ENCODE measurements at regions not wholly inside any gene's neighbourhood (a gene's known extent, or its start where the extent isn't known, plus 50 kb on each side); places are given as distances from the start of the nearest gene placed in this dataset.
A peak's percentile ranks its signal among the peaks of the same experiment; 100 is the strongest.

- Histone ChIP-seq H3K27me3 (ENCODE audit: control insufficient read depth, insufficient read depth, low read length) (no peaks in the 10 kb centered on the region), H3K4me3 (ENCODE audit: low read depth, low read length) (no peak overlapping the region), H3K36me3 (ENCODE audit: control insufficient read depth, insufficient read depth, low read length) (no peaks in the 10 kb centered on the region)
- DNase-seq (ENCODE audit: low read depth): peak; percentile 63
- TF ChIP-seq, protein P1, sequence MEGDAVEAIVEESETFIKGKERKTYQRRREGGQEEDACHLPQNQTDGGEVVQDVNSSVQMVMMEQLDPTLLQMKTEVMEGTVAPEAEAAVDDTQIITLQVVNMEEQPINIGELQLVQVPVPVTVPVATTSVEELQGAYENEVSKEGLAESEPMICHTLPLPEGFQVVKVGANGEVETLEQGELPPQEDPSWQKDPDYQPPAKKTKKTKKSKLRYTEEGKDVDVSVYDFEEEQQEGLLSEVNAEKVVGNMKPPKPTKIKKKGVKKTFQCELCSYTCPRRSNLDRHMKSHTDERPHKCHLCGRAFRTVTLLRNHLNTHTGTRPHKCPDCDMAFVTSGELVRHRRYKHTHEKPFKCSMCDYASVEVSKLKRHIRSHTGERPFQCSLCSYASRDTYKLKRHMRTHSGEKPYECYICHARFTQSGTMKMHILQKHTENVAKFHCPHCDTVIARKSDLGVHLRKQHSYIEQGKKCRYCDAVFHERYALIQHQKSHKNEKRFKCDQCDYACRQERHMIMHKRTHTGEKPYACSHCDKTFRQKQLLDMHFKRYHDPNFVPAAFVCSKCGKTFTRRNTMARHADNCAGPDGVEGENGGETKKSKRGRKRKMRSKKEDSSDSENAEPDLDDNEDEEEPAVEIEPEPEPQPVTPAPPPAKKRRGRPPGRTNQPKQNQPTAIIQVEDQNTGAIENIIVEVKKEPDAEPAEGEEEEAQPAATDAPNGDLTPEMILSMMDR (IDR thresholded peaks at IDR 0.05; ENCODE audit: insufficient read depth, low read length, poor library complexity, severe bottlenecking): no peak
These were observed 432.6 kb downstream of the LRIG3 start for GRCh38 chr12:58487678-58488161.

DNA sequence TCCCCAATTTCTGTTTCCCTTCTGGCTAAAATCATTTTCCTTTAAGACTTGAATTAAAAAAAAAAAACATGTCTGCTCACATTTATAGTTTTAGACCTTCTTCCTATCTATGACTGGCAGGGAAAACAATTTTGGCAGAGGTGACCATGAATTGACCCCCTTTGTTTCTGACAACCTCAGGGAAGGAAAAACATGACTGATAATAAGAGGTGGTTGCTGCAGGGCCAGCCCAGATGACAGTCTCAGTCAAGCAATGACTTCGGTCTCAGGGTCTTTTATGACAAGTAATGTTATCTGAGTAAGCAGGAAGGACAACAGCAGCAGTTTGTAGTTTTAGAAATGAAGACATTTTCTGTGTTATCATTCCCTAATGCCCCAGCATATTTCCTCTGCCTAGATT is 430.9 kb downstream of the LRIG3 start:
- no peak for DNase-seq (ENCODE audit: low read depth)
- TF ChIP-seq, protein P1 (IDR thresholded peaks at IDR 0.05; ENCODE audit: insufficient read depth, low read length, poor library complexity, severe bottlenecking): no peak
- no peak overlapping the region for H3K4me3 ChIP-seq (ENCODE audit: low read depth, low read length)
- no peaks in the 10 kb centered on the region for H3K36me3 ChIP-seq (ENCODE audit: control insufficient read depth, insufficient read depth, low read length)
- H3K27me3 ChIP-seq (ENCODE audit: control insufficient read depth, insufficient read depth, low read length): no peaks in the 10 kb centered on the region

DNA sequence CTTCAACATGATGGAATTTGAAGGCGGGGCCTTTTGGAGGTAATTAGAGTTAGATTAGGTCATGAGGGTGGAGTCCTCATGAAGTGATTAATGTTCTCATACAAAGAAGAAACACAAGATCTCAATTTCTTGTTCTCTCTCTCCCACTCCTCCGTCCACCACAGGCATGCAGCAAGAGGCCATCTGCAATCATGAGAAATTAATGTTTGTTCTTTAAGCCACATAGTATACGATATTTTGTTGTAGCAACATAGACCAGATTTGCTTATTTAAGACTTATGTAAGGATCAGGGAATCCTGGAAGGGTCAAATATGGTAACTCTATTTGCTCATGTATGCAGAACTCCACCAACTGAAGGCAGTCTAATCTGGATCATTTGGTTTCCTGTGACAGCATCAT is 429.0 kb downstream of the LRIG3 start:
- no peaks in the 10 kb centered on the region for H3K27me3 ChIP-seq (ENCODE audit: control insufficient read depth, insufficient read depth, low read length)
- H3K4me3 ChIP-seq (ENCODE audit: low read depth, low read length): no peak overlapping the region
- no peak for DNase-seq (ENCODE audit: low read depth)
- H3K36me3 ChIP-seq (ENCODE audit: control insufficient read depth, insufficient read depth, low read length): no peaks in the 10 kb centered on the region
- TF ChIP-seq, protein P1 (IDR thresholded peaks at IDR 0.05; ENCODE audit: insufficient read depth, low read length, poor library complexity, severe bottlenecking): no peak

GRCh38 chr12:58496411-58497190 is 423.7 kb downstream of the LRIG3 start:
- Histone ChIP-seq H3K27me3 (ENCODE audit: control insufficient read depth, insufficient read depth, low read length) (no peaks in the 10 kb centered on the region), H3K4me3 (ENCODE audit: low read depth, low read length) (no peak overlapping the region), H3K36me3 (ENCODE audit: control insufficient read depth, insufficient read depth, low read length) (no peaks in the 10 kb centered on the region)
- DNase-seq (ENCODE audit: low read depth): no peak
- TF ChIP-seq, protein P1 (IDR thresholded peaks at IDR 0.05; ENCODE audit: insufficient read depth, low read length, poor library complexity, severe bottlenecking): no peak

GRCh38 chr12:58500399-58500798 is 419.9 kb downstream of the LRIG3 start:
- no peaks in the 10 kb centered on the region for H3K36me3 ChIP-seq (ENCODE audit: control insufficient read depth, insufficient read depth, low read length)
- no peak for DNase-seq (ENCODE audit: low read depth)
- TF ChIP-seq, protein P1 (IDR thresholded peaks at IDR 0.05; ENCODE audit: insufficient read depth, low read length, poor library complexity, severe bottlenecking): no peak
- no peaks in the 10 kb centered on the region for H3K27me3 ChIP-seq (ENCODE audit: control insufficient read depth, insufficient read depth, low read length)
- H3K4me3 ChIP-seq (ENCODE audit: low read depth, low read length): no peak overlapping the region

- no peak overlapping the region for H3K4me3 ChIP-seq (ENCODE audit: low read depth, low read length)
- H3K27me3 ChIP-seq (ENCODE audit: control insufficient read depth, insufficient read depth, low read length): no peaks in the 10 kb centered on the region
- TF ChIP-seq, protein P1 (IDR thresholded peaks at IDR 0.05; ENCODE audit: insufficient read depth, low read length, poor library complexity, severe bottlenecking): no peak
- DNase-seq (ENCODE audit: low read depth): no peak
- H3K36me3 ChIP-seq (ENCODE audit: control insufficient read depth, insufficient read depth, low read length): no peaks in the 10 kb centered on the region
These were observed 418.1 kb downstream of the LRIG3 start for GRCh38 chr12:58502226-58502625.

Data from kidney epithelial cell (primary cell).